SU-DHL-6 (cell line): ENCODE measurements at regions not wholly inside any gene's neighbourhood (a gene's known extent, or its start where the extent isn't known, plus 50 kb on each side); places are given as distances from the start of the nearest gene placed in this dataset.

Experiments
- CTCF ChIP-seq: fragments of 200-600 bp; sonication (generic); IDR thresholded peaks from one replicate; pipeline ENCODE4 v1.5.1; 2017; ENCODE audit warnings: antibody characterized with exemption, mild to moderate bottlenecking, low read length, moderate library complexity; ENCODE audit not compliant: insufficient read depth, poor library complexity, severe bottlenecking
- EZH2phosphoT487 ChIP-seq: fragments of 200-600 bp; sonication (generic), shearing (Covaris generic); conservative IDR thresholded peaks from 2 replicates; pipeline ENCODE4 v1.6.1; 2018; ENCODE audit warnings: mild to moderate bottlenecking, antibody characterized with exemption, low read length, moderate library complexity, mixed read lengths

- TF ChIP-seq CTCF: no peak
- TF ChIP-seq EZH2phosphoT487: no peak
Observed at GRCh38 chr2:8566155-8566670, 115.6 kb upstream of the ID2 start.
